GM23338 (cell line): ENCODE measurements at regions not wholly inside any gene's neighbourhood (a gene's known extent, or its start where the extent isn't known, plus 50 kb on each side); places are given as distances from the start of the nearest gene placed in this dataset.

Source experiments
- CTCF ChIP-seq, 2 experiments: fragments of 200-600 bp in 1 of 2; sonication (generic) in 1 of 2; conservative IDR thresholded peaks; 2 replicates each; pipeline versions ENCODE4 v1.5.1 to v1.6.1; 2016 to 2017; ENCODE audit warnings: antibody characterized with exemption in 2 of 2, low read depth in 2 of 2, mild to moderate bottlenecking in 2 of 2, moderate library complexity in 1 of 2
- ETS1 ChIP-seq: IDR thresholded peaks from 2 replicates; pipeline ENCODE4 v1.6.1; 2016; ENCODE audit warnings: antibody characterized with exemption
- EZH2phosphoT487 ChIP-seq: fragments of 200-600 bp; sonication (generic); IDR thresholded peaks from one replicate; pipeline ENCODE4 v1.8.1; 2018; ENCODE audit warnings: antibody characterized with exemption; ENCODE audit not compliant: unreplicated experiment
- JUNB ChIP-seq: IDR thresholded peaks from one replicate; pipeline ENCODE4 v1.6.1; 2016; ENCODE audit warnings: antibody characterized with exemption; ENCODE audit not compliant: unreplicated experiment
- REST ChIP-seq: IDR thresholded peaks from one replicate; pipeline ENCODE4 v1.6.1; 2018; ENCODE audit warnings: antibody characterized with exemption; ENCODE audit not compliant: unreplicated experiment
- STAT1 ChIP-seq: IDR thresholded peaks from one replicate; pipeline ENCODE4 v1.6.1; 2016; ENCODE audit warnings: antibody characterized with exemption; ENCODE audit not compliant: unreplicated experiment
- ZNF331 ChIP-seq: fragments of 250-450 bp; sonication (Bioruptor Pico); IDR thresholded peaks from 2 replicates; pipeline ENCODE4 v1.5.0; 2020; ENCODE audit warnings: low read depth, mild to moderate bottlenecking, moderate library complexity
- ZNF462 ChIP-seq: fragments of 250-450 bp; sonication (Bioruptor Pico); IDR thresholded peaks from 2 replicates; pipeline ENCODE4 v1.5.0; 2020; ENCODE audit warnings: mild to moderate bottlenecking, moderate library complexity

DNA sequence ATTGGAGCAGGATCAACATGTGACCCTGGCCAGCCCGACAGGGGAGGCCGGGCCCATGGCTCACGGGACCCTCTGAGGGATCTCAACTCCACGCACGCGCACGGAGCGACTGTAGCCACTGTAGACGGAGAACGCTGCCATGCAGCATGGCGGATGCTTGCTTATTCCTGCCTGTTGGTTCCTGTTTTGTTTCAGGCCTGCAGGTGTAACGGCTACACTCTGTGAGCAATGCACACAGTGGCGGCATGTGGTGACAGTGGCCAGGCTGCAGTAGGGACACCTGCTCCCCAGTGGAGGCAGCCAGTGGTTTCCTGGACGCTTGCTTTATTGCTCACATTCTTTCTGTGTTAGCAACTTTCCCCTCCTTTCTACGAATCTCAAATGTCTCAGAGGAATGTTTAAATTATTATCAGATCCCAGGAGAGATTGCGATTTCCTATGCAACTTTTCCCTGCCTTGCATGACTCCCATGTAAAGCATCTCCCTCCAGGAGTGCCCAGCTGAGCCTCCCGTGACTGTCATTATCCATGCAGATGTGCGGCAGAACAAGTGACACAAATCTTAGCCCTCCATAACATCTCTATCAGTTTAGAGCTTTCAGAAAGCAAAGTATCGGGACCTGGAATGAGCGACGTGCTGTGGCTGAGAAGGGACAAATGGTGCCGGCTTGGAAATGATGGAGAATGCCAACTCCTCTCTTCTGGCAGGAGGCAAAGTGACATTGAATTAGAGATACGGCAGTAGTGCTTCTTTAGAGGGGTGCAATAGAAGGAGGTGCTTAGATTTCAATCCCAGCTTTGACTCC is 209.7 kb downstream of the ASB1 start (continued):
- TF ChIP-seq ZNF462 (no peak), ZNF331 (CRISPR knock-in tag) (no peak), EZH2phosphoT487 (no peak), REST (no peak), ETS1 (no peak), CTCF (conservative IDR thresholded peaks at IDR 0.05; ENCODE audit: low read depth in 2 of 2) (no peak), JUNB (no peak), STAT1 (no peak)
